Skin of body (tissue), 1 donor: ENCODE measurements at regions not wholly inside any gene's neighbourhood (a gene's known extent, or its start where the extent isn't known, plus 50 kb on each side); places are given as distances from the start of the nearest gene placed in this dataset.

ENCODE experiments used
- DNase-seq: peaks from one replicate; lab custom pipeline; 2025; lab: John Stamatoyannopoulos, UW

- no peak for DNase-seq
These were observed 878.8 kb downstream of the RNF144A start for GRCh38 chr2:7795778-7796563.

GRCh38 chr2:7800031-7800430 lies 881.8 kb upstream of the ID2 start:
- DNase-seq, result no peak

GRCh38 chr2:7801212-7801611 lies 880.6 kb upstream of the ID2 start:
- DNase-seq, result no peak

GRCh38 chr2:7803515-7803914 lies 878.3 kb upstream of the ID2 start:
- DNase-seq, result peak; percentile 15

- DNase-seq, result no peak
These were observed 872.2 kb upstream of the ID2 start for GRCh38 chr2:7809640-7810039.

- DNase-seq, result no peak
These were observed 870.8 kb upstream of the ID2 start for GRCh38 chr2:7811073-7811472.

GRCh38 chr2:7812231-7812995 lies 869.4 kb upstream of the ID2 start:
- no peak for DNase-seq

- no peak for DNase-seq
These were observed 868.1 kb upstream of the ID2 start for GRCh38 chr2:7813541-7814292.

- DNase-seq, result no peak
These were observed 866.1 kb upstream of the ID2 start for GRCh38 chr2:7815726-7816125.

- no peak for DNase-seq
These were observed 865.6 kb upstream of the ID2 start for GRCh38 chr2:7816233-7816632.

GRCh38 chr2:7816944-7817343 lies 864.9 kb upstream of the ID2 start:
- no peak for DNase-seq

GRCh38 chr2:7819316-7819715 lies 862.5 kb upstream of the ID2 start:
- DNase-seq, result no peak

- DNase-seq, result no peak
These were observed 862.0 kb upstream of the ID2 start for GRCh38 chr2:7819850-7820249.

- DNase-seq, result no peak
These were observed 857.6 kb upstream of the ID2 start for GRCh38 chr2:7824211-7824610.

- DNase-seq, result no peak
These were observed 856.1 kb upstream of the ID2 start for GRCh38 chr2:7825591-7826312.

- DNase-seq, result no peak
These were observed 855.2 kb upstream of the ID2 start for GRCh38 chr2:7826656-7827055.

GRCh38 chr2:7829241-7829640 lies 852.6 kb upstream of the ID2 start:
- DNase-seq, result no peak

- no peak for DNase-seq
These were observed 851.2 kb upstream of the ID2 start for GRCh38 chr2:7830616-7831015.

GRCh38 chr2:7835151-7835550 lies 846.7 kb upstream of the ID2 start:
- no peak for DNase-seq

- DNase-seq, result no peak
These were observed 845.9 kb upstream of the ID2 start for GRCh38 chr2:7835693-7836680.
